ENCODE measurements at regions not wholly inside any gene's neighbourhood (a gene's known extent, or its start where the extent isn't known, plus 50 kb on each side); places are given as distances from the start of the nearest gene placed in this dataset.
A peak's percentile ranks its signal among the peaks of the same experiment; 100 is the strongest.

- H3K4me1 ChIP-seq = no peaks in the 10 kb centered on the region
- DNase-seq (ENCODE audit: low spot score in 2 of 2) = no peak
- intact Hi-C loops (cut with DNase I; ENCODE audit: low total_unique reads) = no loop called here
Observed at GRCh38 chr2:217694291-217694690, 308.5 kb downstream of the TNS1 start.

GRCh38 chr2:217693363-217693762 is 309.4 kb downstream of the TNS1 start:
- H3K36me3 ChIP-seq = no peaks in the 10 kb centered on the region
- no peak overlapping the region for H3K27ac ChIP-seq
- H3K4me1 ChIP-seq = no peaks in the 10 kb centered on the region
- no peak overlapping the region for H3K4me3 ChIP-seq
- TF ChIP-seq CTCF (IDR thresholded peaks at IDR 0.05) (no peak), POLR2AphosphoS5 (IDR thresholded peaks at IDR 0.05) (no peak), POLR2A (IDR thresholded peaks at IDR 0.05) (no peak)
- intact Hi-C loops (cut with DNase I; ENCODE audit: low total_unique reads) = no loop called here
- DNase-seq (ENCODE audit: low spot score in 2 of 2) = no peak
- H3K9me3 ChIP-seq = no peaks in the 10 kb centered on the region
- H3K27me3 ChIP-seq = no peaks in the 10 kb centered on the region

More at GRCh38 chr2:217694291-217694690, 308.5 kb downstream of the TNS1 start:
- Histone ChIP-seq H3K27me3 (no peaks in the 10 kb centered on the region), H3K36me3 (no peaks in the 10 kb centered on the region), H3K4me3 (no peak overlapping the region), H3K27ac (peak overlapping the region; percentile 72 to 79), H3K9me3 (no peaks in the 10 kb centered on the region)
- TF ChIP-seq CTCF (IDR thresholded peaks at IDR 0.05) (no peak), POLR2AphosphoS5 (IDR thresholded peaks at IDR 0.05) (no peak), POLR2A (IDR thresholded peaks at IDR 0.05) (no peak)

- no peaks in the 10 kb centered on the region for H3K9me3 ChIP-seq
- no peaks in the 10 kb centered on the region for H3K4me1 ChIP-seq
- H3K27ac ChIP-seq = peak overlapping the region; percentile 22 to 57
- DNase-seq (ENCODE audit: low spot score in 2 of 2) = peak in 1 of 2 donors; percentile 55
- no peaks in the 10 kb centered on the region for H3K27me3 ChIP-seq
- H3K4me3 ChIP-seq = no peak overlapping the region
- H3K36me3 ChIP-seq = no peaks in the 10 kb centered on the region
- intact Hi-C loops (cut with DNase I; ENCODE audit: low total_unique reads) = no loop called here
- TF ChIP-seq POLR2AphosphoS5 (IDR thresholded peaks at IDR 0.05) = no peak
- TF ChIP-seq CTCF (IDR thresholded peaks at IDR 0.05) = no peak
- TF ChIP-seq POLR2A (IDR thresholded peaks at IDR 0.05) = no peak
Observed at GRCh38 chr2:217691920-217692666, 310.7 kb downstream of the TNS1 start.

GRCh38 chr2:217691516-217691915 is 311.3 kb downstream of the TNS1 start:
- peak overlapping the region; percentile 22 to 57 for H3K27ac ChIP-seq
- peak in 1 of 2 donors; percentile 49 for DNase-seq (ENCODE audit: low spot score in 2 of 2)

More at GRCh38 chr2:217691516-217691915, 311.3 kb downstream of the TNS1 start:
- TF ChIP-seq POLR2AphosphoS5 (IDR thresholded peaks at IDR 0.05) (no peak), POLR2A (IDR thresholded peaks at IDR 0.05) (no peak), CTCF (IDR thresholded peaks at IDR 0.05) (no peak)
- intact Hi-C loops (cut with DNase I; ENCODE audit: low total_unique reads) = no loop called here
- Histone ChIP-seq H3K4me3 (no peak overlapping the region), H3K9me3 (no peaks in the 10 kb centered on the region), H3K36me3 (no peaks in the 10 kb centered on the region), H3K27me3 (no peaks in the 10 kb centered on the region), H3K4me1 (no peaks in the 10 kb centered on the region)
